ENCODE measurements at regions not wholly inside any gene's neighbourhood (a gene's known extent, or its start where the extent isn't known, plus 50 kb on each side); places are given as distances from the start of the nearest gene placed in this dataset.

GRCh38 chr21:27225940-27226339 is 259.1 kb upstream of the ADAMTS5 start:
- no peak for DNase-seq (ENCODE audit: extremely low read depth, low read depth)
- TF ChIP-seq CTCF (IDR thresholded peaks at IDR 0.05; ENCODE audit: low read depth, low read length, missing control alignments) = no peak
- H3K4me3 ChIP-seq (replicated peaks; ENCODE audit: low read depth, low read length) = no peak overlapping the region

- no peak for DNase-seq (ENCODE audit: extremely low read depth, low read depth)
- no peak overlapping the region for H3K4me3 ChIP-seq (replicated peaks; ENCODE audit: low read depth, low read length)
- TF ChIP-seq CTCF (IDR thresholded peaks at IDR 0.05; ENCODE audit: low read depth, low read length, missing control alignments) = no peak
These were observed 258.3 kb upstream of the ADAMTS5 start for GRCh38 chr21:27225151-27225550.

- H3K4me3 ChIP-seq (replicated peaks; ENCODE audit: low read depth, low read length) = no peak overlapping the region
- no peak for TF ChIP-seq CTCF (IDR thresholded peaks at IDR 0.05; ENCODE audit: low read depth, low read length, missing control alignments)
- no peak for DNase-seq (ENCODE audit: extremely low read depth, low read depth)
These were observed 257.3 kb upstream of the ADAMTS5 start for GRCh38 chr21:27224169-27224568.

GRCh38 chr21:27221077-27221476 is 254.2 kb upstream of the ADAMTS5 start:
- no peak for DNase-seq (ENCODE audit: extremely low read depth, low read depth)
- H3K4me3 ChIP-seq (replicated peaks; ENCODE audit: low read depth, low read length) = no peak overlapping the region
- TF ChIP-seq CTCF (IDR thresholded peaks at IDR 0.05; ENCODE audit: low read depth, low read length, missing control alignments) = no peak

GRCh38 chr21:27220416-27220815 is 253.5 kb upstream of the ADAMTS5 start:
- no peak for TF ChIP-seq CTCF (IDR thresholded peaks at IDR 0.05; ENCODE audit: low read depth, low read length, missing control alignments)
- H3K4me3 ChIP-seq (replicated peaks; ENCODE audit: low read depth, low read length) = no peak overlapping the region
- DNase-seq (ENCODE audit: extremely low read depth, low read depth) = no peak

GRCh38 chr21:27219068-27219467 is 252.2 kb upstream of the ADAMTS5 start:
- no peak for DNase-seq (ENCODE audit: extremely low read depth, low read depth)
- TF ChIP-seq CTCF (IDR thresholded peaks at IDR 0.05; ENCODE audit: low read depth, low read length, missing control alignments) = no peak
- no peak overlapping the region for H3K4me3 ChIP-seq (replicated peaks; ENCODE audit: low read depth, low read length)

- H3K4me3 ChIP-seq (replicated peaks; ENCODE audit: low read depth, low read length) = no peak overlapping the region
- TF ChIP-seq CTCF (IDR thresholded peaks at IDR 0.05; ENCODE audit: low read depth, low read length, missing control alignments) = peak; percentile 23
- DNase-seq (ENCODE audit: extremely low read depth, low read depth) = no peak
These were observed 246.4 kb upstream of the ADAMTS5 start for GRCh38 chr21:27213303-27213702.

All from HFF-Myc (cell line).